ENCODE measurements at regions not wholly inside any gene's neighbourhood (a gene's known extent, or its start where the extent isn't known, plus 50 kb on each side); places are given as distances from the start of the nearest gene placed in this dataset.

- TF ChIP-seq POLR2A (IDR thresholded peaks at IDR 0.05), result no peak
- TF ChIP-seq CTCF (IDR thresholded peaks at IDR 0.05 in 4 of 5, conservative IDR thresholded peaks at IDR 0.05 in 1 of 5), result no peak
Measured at GRCh38 chr11:111104185-111104584, 141.3 kb upstream of the POU2AF2 start.
